HL-60 (cell line): ENCODE measurements at regions not wholly inside any gene's neighbourhood (a gene's known extent, or its start where the extent isn't known, plus 50 kb on each side); places are given as distances from the start of the nearest gene placed in this dataset.

Experiments used
- DNase-seq, 2 experiments: peaks; one replicate each; pipeline ENCODE4 v3.0.0-alpha.2; 2010 to 2020; ENCODE audit warnings: low read depth in 1 of 2, low spot score in 1 of 2
- H3K27ac ChIP-seq: fragments of 250-450 bp; sonication (Bioruptor Pico); replicated peaks from 2 replicates; pipeline ENCODE4 v1.5.1; 2020; ENCODE audit warnings: mild to moderate bottlenecking, moderate library complexity
- H3K27me3 ChIP-seq: fragments of 250-450 bp; sonication (Bioruptor Pico); 2 replicates; pipeline ENCODE4 v1.5.1; 2021; ENCODE audit warnings: mild to moderate bottlenecking, moderate library complexity; ENCODE audit not compliant: insufficient read depth, poor library complexity, severe bottlenecking
- H3K4me3 ChIP-seq: replicated peaks from 2 replicates; pipeline ENCODE4 v1.5.1; 2011; ENCODE audit warnings: mild to moderate bottlenecking, control low read depth, low read length; ENCODE audit not compliant: insufficient read depth
- GABPA ChIP-seq: IDR thresholded peaks from 2 replicates; pipeline ENCODE4 v1.6.1; 2012; ENCODE audit warnings: low read depth
- POLR2AphosphoS5 ChIP-seq: IDR thresholded peaks from 2 replicates; pipeline ENCODE4 v1.6.1; 2012; ENCODE audit warnings: low read depth
- SPI1 ChIP-seq: IDR thresholded peaks from 2 replicates; pipeline ENCODE4 v1.6.1; 2012; ENCODE audit warnings: low read depth, mild to moderate bottlenecking, borderline replicate concordance
- TF ChIP-seq, protein P1 (sequence below): IDR thresholded peaks from 2 replicates; pipeline ENCODE4 v1.6.1; 2012; ENCODE audit warnings: low read depth; ENCODE audit not compliant: insufficient replicate concordance
- TF ChIP-seq, protein P2 (sequence below): IDR thresholded peaks from one replicate; pipeline ENCODE4 v1.5.1; 2011; ENCODE audit warnings: low read length, control low read depth, inconsistent platforms; ENCODE audit not compliant: insufficient read depth

DNA sequence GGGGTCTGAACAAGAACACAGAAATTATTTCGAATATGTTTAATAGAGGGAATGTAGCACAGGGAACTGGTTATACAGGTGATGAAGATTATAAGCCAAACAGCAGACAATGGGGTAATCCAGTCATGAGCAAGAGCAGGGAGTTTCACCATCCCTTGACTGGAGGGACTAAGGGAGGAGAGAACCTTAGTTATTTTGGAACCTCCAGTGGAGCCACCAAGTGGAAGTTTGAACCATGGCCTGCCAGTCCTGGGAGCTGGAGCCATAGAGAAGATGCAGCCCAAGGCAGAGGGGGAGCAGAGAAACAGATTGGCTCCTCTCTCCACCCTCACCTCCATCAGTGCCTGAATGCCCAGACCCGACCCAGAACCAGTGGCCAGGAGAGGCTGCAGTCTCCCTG is 264.6 kb upstream of the RASGEF1B start:
- H3K27me3 ChIP-seq: no peaks in the 10 kb centered on the region
- DNase-seq: no peak
- TF ChIP-seq SPI1 (no peak), POLR2AphosphoS5 (no peak), GABPA (no peak)
- TF ChIP-seq, protein P1, sequence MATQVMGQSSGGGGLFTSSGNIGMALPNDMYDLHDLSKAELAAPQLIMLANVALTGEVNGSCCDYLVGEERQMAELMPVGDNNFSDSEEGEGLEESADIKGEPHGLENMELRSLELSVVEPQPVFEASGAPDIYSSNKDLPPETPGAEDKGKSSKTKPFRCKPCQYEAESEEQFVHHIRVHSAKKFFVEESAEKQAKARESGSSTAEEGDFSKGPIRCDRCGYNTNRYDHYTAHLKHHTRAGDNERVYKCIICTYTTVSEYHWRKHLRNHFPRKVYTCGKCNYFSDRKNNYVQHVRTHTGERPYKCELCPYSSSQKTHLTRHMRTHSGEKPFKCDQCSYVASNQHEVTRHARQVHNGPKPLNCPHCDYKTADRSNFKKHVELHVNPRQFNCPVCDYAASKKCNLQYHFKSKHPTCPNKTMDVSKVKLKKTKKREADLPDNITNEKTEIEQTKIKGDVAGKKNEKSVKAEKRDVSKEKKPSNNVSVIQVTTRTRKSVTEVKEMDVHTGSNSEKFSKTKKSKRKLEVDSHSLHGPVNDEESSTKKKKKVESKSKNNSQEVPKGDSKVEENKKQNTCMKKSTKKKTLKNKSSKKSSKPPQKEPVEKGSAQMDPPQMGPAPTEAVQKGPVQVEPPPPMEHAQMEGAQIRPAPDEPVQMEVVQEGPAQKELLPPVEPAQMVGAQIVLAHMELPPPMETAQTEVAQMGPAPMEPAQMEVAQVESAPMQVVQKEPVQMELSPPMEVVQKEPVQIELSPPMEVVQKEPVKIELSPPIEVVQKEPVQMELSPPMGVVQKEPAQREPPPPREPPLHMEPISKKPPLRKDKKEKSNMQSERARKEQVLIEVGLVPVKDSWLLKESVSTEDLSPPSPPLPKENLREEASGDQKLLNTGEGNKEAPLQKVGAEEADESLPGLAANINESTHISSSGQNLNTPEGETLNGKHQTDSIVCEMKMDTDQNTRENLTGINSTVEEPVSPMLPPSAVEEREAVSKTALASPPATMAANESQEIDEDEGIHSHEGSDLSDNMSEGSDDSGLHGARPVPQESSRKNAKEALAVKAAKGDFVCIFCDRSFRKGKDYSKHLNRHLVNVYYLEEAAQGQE: no peak
- TF ChIP-seq, protein P2, sequence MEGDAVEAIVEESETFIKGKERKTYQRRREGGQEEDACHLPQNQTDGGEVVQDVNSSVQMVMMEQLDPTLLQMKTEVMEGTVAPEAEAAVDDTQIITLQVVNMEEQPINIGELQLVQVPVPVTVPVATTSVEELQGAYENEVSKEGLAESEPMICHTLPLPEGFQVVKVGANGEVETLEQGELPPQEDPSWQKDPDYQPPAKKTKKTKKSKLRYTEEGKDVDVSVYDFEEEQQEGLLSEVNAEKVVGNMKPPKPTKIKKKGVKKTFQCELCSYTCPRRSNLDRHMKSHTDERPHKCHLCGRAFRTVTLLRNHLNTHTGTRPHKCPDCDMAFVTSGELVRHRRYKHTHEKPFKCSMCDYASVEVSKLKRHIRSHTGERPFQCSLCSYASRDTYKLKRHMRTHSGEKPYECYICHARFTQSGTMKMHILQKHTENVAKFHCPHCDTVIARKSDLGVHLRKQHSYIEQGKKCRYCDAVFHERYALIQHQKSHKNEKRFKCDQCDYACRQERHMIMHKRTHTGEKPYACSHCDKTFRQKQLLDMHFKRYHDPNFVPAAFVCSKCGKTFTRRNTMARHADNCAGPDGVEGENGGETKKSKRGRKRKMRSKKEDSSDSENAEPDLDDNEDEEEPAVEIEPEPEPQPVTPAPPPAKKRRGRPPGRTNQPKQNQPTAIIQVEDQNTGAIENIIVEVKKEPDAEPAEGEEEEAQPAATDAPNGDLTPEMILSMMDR: no peak
- no peak overlapping the region for H3K4me3 ChIP-seq
- H3K27ac ChIP-seq: no peak overlapping the region

DNA sequence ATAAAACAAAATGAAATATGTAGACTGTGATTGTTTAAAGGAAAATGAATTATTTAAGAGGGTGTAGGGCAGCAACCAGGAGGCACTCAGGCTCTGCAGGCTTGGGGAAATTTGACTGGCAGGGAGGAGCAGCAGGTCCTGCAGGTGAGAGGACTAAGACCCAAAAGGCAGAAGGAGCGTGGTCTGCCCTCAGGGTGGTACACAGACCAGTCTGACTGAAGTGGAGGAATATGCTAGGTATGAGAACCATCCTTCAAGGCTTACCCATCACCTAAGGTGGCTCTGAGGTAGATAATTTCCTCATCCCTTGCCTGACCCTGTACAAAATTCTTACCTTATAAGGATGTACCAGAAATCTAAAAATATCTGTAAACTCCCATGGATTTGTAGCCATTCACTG is 261.3 kb upstream of the RASGEF1B start:
- TF ChIP-seq POLR2AphosphoS5: no peak
- no peak for TF ChIP-seq SPI1
- TF ChIP-seq GABPA: no peak
- TF ChIP-seq, protein P1: no peak
- TF ChIP-seq, protein P2: no peak
- Histone ChIP-seq H3K27me3 (no peaks in the 10 kb centered on the region), H3K4me3 (no peak overlapping the region), H3K27ac (no peak overlapping the region)
- no peak for DNase-seq

DNA sequence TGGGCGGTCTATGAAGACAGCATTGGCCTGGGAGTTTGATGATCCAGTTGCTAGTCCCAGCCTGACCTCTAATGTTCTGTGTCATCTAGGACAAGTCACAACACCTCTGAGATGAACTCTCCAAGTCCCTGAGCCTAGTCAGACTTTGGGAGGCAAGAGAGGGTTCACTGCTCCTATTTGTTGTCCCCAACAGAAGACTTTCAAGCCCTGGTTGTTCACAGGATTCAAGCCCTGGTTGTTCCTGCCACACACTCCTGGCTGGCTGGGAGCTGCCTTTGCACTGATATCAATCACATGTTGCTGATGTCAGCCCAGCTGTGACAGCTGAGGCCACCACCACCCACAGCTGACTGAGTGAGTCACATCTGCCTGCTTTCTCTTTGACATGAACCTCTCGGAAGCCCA is 253.2 kb upstream of the RASGEF1B start:
- TF ChIP-seq, protein P2: no peak
- TF ChIP-seq, protein P1: no peak
- TF ChIP-seq GABPA (no peak), POLR2AphosphoS5 (no peak), SPI1 (no peak)
- H3K27ac ChIP-seq: no peak overlapping the region
- no peak for DNase-seq

More for the DNA sequence above, 253.2 kb upstream of the RASGEF1B start:
- no peaks in the 10 kb centered on the region for H3K27me3 ChIP-seq
- no peak overlapping the region for H3K4me3 ChIP-seq
